Endothelial cell of hepatic sinusoid (primary cell): ENCODE measurements at regions not wholly inside any gene's neighbourhood (a gene's known extent, or its start where the extent isn't known, plus 50 kb on each side); places are given as distances from the start of the nearest gene placed in this dataset.

Source experiments
- in situ Hi-C: cut with HindIII; loops from 2 replicates; pipeline ENCODE4 v1.10.0; 2017; ENCODE audit warnings: low sequenced_read_pairs

GRCh38 chr5:74430631-74431289, 209.8 kb downstream of the ENC1 start:
- in situ Hi-C loops, result no loop called here

DNA sequence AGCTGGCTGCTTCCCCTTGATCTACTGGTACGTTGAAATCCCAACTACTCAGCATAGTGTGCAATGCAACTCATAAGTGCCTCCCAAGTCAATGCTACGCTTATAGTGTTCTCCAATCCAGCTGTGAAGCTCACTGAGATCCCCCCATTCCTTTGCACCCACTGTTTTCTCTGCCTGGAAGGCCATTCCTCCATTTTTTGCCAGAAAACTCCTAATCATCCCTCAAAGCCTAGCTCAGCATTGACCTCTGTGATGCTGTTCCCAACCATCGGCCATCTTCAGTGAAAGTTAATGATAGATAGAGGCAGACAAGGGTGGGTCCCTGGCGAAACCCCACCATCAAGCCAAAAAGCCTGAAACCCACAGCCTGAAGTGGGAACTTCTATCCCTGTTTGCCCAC, 211.0 kb downstream of the ENC1 start:
- in situ Hi-C loops, result no loop called here

DNA sequence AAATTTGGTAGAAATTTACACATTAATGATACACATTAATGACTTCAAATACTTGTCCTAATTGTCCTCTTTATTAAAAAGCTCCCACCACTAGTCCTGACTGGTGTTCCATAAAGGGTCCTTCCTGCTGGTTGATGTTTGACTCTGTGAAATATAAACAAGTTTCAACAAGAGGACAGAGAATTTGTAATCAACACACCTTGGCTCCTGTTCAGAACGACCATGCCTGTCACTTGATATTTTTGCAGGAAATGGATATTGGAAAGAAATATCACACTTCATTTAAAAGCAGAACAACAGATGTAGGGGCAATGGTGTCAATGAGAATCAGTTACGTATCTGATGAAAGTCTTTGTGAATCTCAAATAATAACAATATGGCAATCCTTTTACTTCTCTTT, 211.7 kb downstream of the ENC1 start:
- in situ Hi-C loops, result no loop called here

- in situ Hi-C loops, result no loop called here
Observed at GRCh38 chr5:74428275-74428674, 212.3 kb downstream of the ENC1 start.

DNA sequence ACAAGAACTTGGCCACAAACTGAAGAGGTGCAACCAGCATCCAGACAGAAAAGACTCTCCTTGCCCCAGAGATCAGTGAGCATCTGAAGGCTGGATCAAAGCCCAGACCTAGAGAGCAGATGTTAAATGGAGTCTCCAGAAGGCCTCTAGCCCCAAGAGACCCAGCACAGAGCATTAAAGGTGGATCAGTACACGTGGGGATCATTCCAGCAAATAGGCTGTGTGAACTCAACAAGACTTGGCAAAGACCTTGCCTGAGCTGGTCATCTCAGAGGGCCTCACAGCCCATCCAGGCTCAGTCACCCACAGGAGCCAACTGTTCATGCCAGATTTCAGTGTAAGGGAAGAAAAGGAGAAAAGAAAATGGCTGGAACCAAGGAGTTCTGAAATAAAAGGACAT, 214.0 kb downstream of the ENC1 start:
- in situ Hi-C loops, result no loop called here

DNA sequence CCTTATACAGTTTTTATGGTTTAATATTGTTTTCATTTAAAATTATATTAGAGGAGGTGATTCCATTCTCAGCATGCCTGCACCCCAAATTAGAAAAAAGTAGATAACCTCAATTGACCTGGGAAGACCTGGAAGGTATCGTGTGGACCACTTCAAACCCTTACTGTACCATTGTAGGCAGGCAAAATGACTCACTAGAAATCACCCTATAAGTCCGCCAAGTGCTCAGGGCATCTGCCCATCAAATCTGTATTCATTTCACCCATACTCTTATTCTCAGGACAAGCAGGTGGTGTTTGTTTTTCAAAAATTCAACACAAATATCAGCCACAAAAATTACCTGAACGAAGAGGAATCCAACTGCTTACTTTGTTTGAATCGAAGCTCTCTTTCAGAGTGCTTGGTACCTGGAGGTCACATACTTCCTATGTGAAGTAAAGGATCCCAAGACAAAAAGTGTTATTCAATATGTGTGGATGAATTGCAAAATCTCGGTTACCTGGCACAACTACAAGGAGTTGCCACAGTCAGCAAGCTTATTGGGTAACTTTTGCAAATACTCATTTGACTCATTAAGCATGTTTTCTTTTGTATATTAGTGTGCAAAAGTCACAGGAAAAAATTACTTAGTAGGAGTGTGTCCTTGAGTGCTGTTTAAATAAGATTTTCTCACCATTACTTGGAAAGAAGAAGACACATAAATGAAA, 216.2 kb downstream of the ENC1 start:
- in situ Hi-C loops, result no loop called here

GRCh38 chr5:74423383-74423782, 217.1 kb downstream of the ENC1 start:
- in situ Hi-C loops, result no loop called here

- in situ Hi-C loops, result no loop called here
Observed at GRCh38 chr5:74422671-74423070, 217.9 kb downstream of the ENC1 start.

DNA sequence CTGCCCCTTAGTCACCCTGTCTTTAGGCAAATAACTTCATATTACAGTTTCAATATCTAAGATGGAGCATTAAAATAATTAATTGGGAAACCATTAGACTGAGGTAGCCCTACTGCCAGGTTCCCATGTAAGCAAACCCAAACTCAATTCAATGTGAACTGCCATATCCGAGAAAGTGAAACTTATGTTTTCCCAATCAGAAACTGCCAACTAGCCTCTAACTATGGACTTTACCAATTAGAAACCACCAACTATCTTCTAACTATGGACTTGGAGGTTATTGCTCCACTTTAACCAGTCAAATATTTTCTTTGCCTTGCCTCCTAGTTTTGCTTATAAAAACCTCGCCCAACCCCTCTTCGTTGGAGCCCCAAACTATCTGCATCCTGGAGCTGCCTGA, 218.5 kb downstream of the ENC1 start:
- in situ Hi-C loops, result no loop called here

GRCh38 chr5:74421377-74421776, 219.2 kb downstream of the ENC1 start:
- in situ Hi-C loops, result no loop called here

DNA sequence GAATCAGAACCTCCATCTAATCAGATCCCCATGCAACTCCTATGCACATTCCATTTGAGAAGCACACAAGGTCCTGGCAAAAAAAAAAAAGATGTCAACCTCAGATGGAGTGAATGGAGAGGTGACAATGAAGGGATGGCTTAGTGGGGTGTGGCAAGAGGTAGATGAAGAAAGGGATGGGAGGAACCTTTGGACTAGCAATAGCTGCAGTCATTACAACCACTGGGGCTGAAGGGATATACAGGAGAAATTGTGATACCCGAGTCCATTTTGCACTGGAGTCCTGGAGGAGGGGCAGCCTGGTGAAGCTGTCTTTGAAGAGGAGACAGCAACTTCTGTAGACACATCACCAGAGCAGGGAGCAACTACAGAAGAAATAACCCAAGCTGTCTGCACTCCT, 219.6 kb downstream of the ENC1 start:
- in situ Hi-C loops, result no loop called here

DNA sequence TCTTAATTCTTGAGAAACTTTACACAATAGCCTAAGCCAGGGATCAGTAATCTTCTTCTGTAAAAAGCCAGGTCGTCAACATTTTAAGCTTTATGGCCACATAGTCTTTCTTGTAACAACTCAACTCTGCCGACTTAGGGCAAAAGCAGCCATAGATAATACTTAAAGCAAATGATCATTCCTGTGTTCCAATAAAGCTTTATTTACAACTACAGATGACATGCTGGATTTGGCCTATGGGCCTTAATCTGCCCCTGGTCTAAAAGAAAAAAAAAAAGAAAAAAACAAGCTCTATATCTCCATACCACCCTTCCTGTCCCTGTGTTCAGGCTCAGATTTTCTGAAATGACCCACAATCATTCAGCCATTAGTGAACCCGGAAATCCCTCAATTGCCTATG, 220.3 kb downstream of the ENC1 start:
- in situ Hi-C loops, result no loop called here

GRCh38 chr5:74419468-74419867, 221.1 kb downstream of the ENC1 start:
- in situ Hi-C loops, result no loop called here

GRCh38 chr5:74418709-74419108, 221.8 kb downstream of the ENC1 start:
- in situ Hi-C loops, result no loop called here

DNA sequence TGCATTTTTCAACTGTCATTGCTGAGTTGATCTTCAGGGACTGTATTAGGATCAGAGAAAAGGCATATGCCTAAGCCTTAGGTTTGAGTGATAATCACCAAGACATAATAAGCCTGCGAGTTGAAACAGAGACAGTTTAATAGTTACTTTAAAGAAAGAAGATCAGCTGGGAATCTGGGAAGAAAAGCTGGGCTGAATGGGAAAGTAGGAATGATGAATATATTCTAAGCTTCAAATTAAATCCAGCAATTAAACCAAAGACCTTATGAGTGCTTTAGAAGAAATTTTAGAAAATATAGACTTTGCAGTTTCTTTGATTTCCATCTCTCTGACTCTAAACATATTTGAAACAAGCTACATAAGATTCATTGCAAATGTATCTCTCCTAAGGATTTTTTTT, 222.3 kb downstream of the ENC1 start:
- in situ Hi-C loops, result no loop called here

DNA sequence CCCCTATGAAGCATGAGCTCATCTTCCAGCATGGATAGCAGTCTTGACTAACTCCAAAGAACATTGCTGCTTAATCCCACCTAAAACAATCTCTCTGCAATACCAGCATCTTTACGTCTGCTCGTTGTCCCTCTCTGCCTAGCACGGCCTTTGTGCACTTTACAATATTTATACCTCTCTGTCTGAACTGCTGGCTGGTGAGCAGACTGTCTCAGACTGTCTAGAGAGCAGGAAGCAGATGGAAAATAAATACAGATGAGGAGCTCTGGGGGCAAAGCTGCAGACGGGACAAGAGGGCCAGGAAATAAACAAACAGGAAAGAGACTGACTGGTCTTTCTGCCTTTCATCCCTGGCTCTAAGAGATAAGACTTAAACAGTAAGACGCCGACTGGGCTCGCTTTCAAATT, 224.8 kb downstream of the ENC1 start:
- in situ Hi-C loops, result no loop called here

DNA sequence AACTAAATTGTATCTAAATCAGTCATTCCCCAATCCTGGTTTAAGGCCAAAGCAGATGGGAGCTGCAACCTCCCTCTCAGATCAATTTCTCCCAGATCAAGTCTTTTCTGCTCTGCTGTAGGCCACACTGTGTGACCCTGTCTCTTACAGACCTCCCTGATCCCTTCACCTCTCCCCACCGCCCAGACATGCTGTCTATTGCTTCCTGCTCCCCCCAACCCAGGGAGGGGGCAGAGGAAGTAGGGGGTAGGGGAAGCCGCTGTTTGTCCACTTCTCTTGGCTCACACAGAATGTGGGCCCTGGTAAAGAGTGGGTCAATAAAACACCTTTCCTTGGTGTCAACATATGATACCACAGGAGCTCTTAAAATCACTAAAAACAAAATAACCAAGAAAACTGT, 226.3 kb downstream of the ENC1 start:
- in situ Hi-C loops, result no loop called here

DNA sequence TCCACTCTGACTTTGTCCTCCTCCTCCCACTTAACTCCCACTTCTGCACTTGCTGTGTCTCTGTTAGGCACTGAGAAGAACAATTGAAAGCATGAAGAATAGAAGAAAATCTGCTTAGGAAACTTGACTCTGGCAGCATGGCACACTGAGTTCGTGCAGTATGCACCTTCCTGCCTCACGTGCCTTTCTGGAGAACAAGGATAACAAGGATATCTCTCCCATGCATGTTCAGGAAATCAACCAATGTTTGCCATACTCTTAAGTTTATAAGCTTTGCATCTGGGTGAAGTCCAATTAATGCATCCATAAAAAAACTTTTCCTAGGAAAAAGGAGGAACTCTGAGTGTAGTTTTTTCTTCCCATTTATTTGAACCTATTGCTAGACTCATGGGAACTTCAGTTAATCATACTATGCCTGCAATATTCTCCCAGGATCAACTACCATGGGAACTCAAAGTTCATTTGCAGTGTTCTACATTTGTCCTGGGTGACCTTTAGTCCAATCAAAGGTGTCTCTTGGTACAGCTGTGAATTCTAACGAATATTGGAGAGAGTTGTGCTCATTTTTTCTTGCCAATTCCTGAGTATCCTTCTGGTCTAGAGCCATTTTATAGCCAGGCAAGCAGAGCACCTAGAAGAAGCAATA, 227.0 kb downstream of the ENC1 start:
- in situ Hi-C loops, result no loop called here

DNA sequence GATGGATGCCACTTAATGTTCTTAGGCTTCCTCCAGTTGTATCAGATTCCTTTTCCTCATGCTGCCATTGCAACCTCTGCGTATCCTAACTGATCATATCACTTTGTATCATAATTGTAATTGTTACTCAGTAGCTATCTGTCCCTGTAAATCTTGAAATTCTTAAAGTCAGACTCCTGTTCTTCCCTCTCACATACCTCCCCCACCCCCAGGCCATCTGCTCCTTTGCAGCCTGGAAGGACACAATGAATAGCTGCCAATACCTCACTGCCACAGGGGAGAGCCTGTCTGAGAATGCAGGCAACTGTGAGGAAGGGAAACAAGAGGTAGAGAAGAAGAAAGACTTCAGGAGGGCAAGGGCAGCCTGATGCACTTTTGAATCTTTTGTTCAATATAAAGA, 228.5 kb downstream of the ENC1 start:
- in situ Hi-C loops, result no loop called here

DNA sequence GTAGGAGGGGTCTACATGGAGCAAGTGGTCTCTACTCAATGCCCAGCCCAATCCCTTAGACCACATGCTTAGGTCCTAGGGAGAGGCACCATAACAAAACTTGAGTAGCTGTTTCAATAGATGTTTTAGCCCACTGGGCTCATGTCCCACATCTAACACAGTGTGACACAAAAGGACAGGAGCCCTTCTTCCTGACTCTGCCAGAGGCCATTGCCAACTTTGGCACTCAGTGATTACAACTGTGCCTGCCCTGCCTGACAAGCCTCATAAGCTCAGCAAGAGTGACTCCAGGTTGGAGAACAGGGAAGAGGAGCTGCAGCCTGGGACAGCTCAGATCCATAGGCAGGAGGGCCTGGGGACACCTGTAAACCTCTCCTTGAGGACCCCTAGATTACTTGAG, 230.8 kb downstream of the ENC1 start:
- in situ Hi-C loops, result no loop called here

- in situ Hi-C loops, result no loop called here
Observed at GRCh38 chr5:74409166-74409706, 231.3 kb downstream of the ENC1 start.
